ENCODE measurements at regions not wholly inside any gene's neighbourhood (a gene's known extent, or its start where the extent isn't known, plus 50 kb on each side); places are given as distances from the start of the nearest gene placed in this dataset.
A peak's percentile ranks its signal among the peaks of the same experiment; 100 is the strongest.

GRCh38 chr12:69069479-69069878, 136.5 kb upstream of the CPM start:
- TF ChIP-seq CTCF (IDR thresholded peaks at IDR 0.05; ENCODE audit: low read depth, low read length) = no peak
- no peak for DNase-seq (ENCODE audit: extremely low read depth, low read depth)

DNA sequence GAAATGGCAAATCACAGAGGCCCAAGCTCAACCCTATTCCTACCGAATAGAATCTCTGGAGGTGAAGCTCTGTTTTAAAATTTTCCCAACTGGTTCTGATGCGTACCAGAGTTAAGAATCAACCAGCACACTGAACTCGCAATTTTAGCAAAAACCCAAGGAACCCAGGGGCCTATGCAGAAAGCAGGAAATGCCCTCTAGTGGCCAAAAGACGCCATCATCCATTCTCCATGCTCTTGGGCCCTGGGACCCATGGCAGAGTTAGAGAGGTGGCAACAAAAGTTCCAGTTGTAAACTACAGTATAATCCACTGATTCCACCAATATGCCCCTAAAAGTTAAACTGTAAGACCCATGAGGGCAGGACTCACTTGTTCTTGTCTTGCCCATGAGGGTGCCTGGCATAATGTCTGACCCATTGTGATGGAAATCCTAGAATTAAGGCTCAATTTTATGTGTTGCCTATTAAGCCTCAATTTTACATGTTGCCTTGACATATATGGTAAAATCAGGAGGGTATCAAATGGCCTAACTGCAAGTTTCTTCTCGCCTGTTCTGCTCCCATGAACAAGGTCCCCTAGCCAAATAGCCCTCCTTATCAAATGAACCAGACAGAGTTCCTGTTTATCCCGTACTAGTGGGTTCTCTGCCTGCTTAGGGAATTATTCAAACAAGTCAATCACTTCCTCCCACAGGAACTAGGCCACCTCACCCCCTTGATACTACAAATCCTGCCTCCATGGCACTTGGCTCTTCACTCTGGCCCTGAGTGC, 137.5 kb upstream of the CPM start:
- peak; percentile 36 for DNase-seq (ENCODE audit: extremely low read depth, low read depth)
- TF ChIP-seq CTCF (IDR thresholded peaks at IDR 0.05; ENCODE audit: low read depth, low read length) = peak; percentile 90

GRCh38 chr12:69071091-69071370, 138.1 kb upstream of the CPM start:
- DNase-seq (ENCODE audit: extremely low read depth, low read depth) = no peak
- TF ChIP-seq CTCF (IDR thresholded peaks at IDR 0.05; ENCODE audit: low read depth, low read length) = no peak

- TF ChIP-seq CTCF (IDR thresholded peaks at IDR 0.05; ENCODE audit: low read depth, low read length) = no peak
- DNase-seq (ENCODE audit: extremely low read depth, low read depth) = no peak
These were observed 140.1 kb upstream of the CPM start for GRCh38 chr12:69073035-69073434.

GRCh38 chr12:69074556-69075349, 141.8 kb upstream of the CPM start:
- no peak for DNase-seq (ENCODE audit: extremely low read depth, low read depth)
- TF ChIP-seq CTCF (IDR thresholded peaks at IDR 0.05; ENCODE audit: low read depth, low read length) = no peak

GRCh38 chr12:69083689-69084088, 150.7 kb upstream of the CPM start:
- no peak for TF ChIP-seq CTCF (IDR thresholded peaks at IDR 0.05; ENCODE audit: low read depth, low read length)
- no peak for DNase-seq (ENCODE audit: extremely low read depth, low read depth)

- TF ChIP-seq CTCF (IDR thresholded peaks at IDR 0.05; ENCODE audit: low read depth, low read length) = no peak
- no peak for DNase-seq (ENCODE audit: extremely low read depth, low read depth)
These were observed 151.9 kb upstream of the CPM start for GRCh38 chr12:69084816-69085378.
